Stimulated activated naive CD8-positive, alpha-beta T cell treated with anti-CD3 and anti-CD28 coated beads, Interleukin-15, Interleukin-2, amounts not matched to agents 100 ng/mL and 50 ng/mL, for 24 hours (primary cell): ENCODE measurements at regions not wholly inside any gene's neighbourhood (a gene's known extent, or its start where the extent isn't known, plus 50 kb on each side); places are given as distances from the start of the nearest gene placed in this dataset.
"Not testable (repeated sequence)": the region's sequence is repeated elsewhere in the genome, so short reads cannot be mapped to it uniquely, and the experiment has no call there.

ENCODE experiments used
- H3K27ac Mint-ChIP-seq: one replicate; pipeline ENCODE4 v1.8.0; 2021; ENCODE audit warnings: mild to moderate bottlenecking, mixed read lengths
- H3K27me3 Mint-ChIP-seq: one replicate; pipeline ENCODE4 v1.8.0; 2021; ENCODE audit warnings: mixed read lengths
- H3K36me3 Mint-ChIP-seq: one replicate; pipeline ENCODE4 v1.8.0; 2021; ENCODE audit warnings: low read depth, mixed read lengths
- H3K4me1 Mint-ChIP-seq: one replicate; pipeline ENCODE4 v1.8.0; 2021; ENCODE audit warnings: low read depth, mixed read lengths
- H3K4me3 Mint-ChIP-seq: one replicate; pipeline ENCODE4 v1.8.0; 2021; ENCODE audit warnings: mild to moderate bottlenecking, mixed read lengths
- H3K9me3 Mint-ChIP-seq: one replicate; pipeline ENCODE4 v1.8.0; 2021; ENCODE audit warnings: mixed read lengths

GRCh38 chr19:13712767-13713201 lies 51.5 kb upstream of the MRI1 start:
- H3K4me1 Mint-ChIP-seq: no peaks in the 10 kb centered on the region
- peaks cover 4% of the 10 kb centered on the region for H3K36me3 Mint-ChIP-seq
- H3K4me3 Mint-ChIP-seq: no peak overlapping the region
- no peak overlapping the region for H3K27ac Mint-ChIP-seq
- H3K9me3 Mint-ChIP-seq: peaks cover 5% of the 10 kb centered on the region
- H3K27me3 Mint-ChIP-seq: peaks cover 28% of the 10 kb centered on the region

DNA sequence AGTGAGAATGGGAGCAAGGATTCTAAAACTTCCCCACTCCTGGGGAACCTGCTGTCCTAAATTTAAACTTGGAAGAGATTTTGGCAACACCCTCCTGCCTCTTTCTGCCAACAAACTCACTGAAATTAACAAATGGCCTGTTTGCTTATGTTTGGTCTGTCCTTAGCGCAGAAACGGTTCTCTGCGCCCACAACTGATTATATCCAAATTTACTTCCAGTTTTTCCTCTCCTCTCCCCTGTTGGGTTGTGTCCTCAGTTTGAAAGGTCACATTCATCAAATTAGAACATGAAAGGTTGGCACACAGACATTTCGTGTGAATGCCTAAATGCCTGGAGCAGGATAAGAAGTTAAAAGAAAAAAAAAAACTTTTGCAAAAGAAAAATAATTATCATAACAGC lies 56.4 kb upstream of the MRI1 start:
- Mint-ChIP-seq H3K4me1 (no peaks in the 10 kb centered on the region), H3K9me3 (no peaks in the 10 kb centered on the region), H3K27me3 (peaks cover 24% of the 10 kb centered on the region), H3K36me3 (no peaks in the 10 kb centered on the region), H3K4me3 (no peak overlapping the region), H3K27ac (no peak overlapping the region)

DNA sequence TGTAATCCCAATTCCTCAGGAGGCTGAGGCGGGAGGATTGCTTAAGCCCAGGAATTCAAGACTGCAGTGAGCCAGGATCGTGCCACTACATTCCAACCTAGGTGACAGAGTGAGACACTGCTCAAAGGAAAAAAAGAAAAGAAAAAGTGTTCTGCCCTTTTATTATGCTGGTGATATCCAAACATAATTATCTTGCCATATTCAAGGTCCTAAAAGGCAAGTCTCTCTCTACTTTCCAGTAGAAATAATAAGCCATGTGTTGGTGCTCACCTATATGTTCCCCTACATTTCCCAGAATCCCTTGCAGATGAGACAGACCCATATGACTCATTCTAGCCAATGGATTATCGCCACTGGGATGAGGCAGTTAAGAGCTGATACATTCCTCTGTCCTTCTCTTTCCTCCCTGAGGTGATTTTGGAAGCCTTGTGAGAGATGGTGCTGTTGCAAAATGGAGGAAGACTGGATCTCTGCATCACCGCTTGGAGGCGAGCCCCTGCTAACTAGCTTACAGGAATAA lies 58.3 kb upstream of the MRI1 start:
- no peaks in the 10 kb centered on the region for H3K4me1 Mint-ChIP-seq
- H3K4me3 Mint-ChIP-seq: no peak overlapping the region
- H3K36me3 Mint-ChIP-seq: no peaks in the 10 kb centered on the region
- H3K9me3 Mint-ChIP-seq: no peaks in the 10 kb centered on the region
- H3K27ac Mint-ChIP-seq: no peak overlapping the region
- peaks cover 26% of the 10 kb centered on the region for H3K27me3 Mint-ChIP-seq

DNA sequence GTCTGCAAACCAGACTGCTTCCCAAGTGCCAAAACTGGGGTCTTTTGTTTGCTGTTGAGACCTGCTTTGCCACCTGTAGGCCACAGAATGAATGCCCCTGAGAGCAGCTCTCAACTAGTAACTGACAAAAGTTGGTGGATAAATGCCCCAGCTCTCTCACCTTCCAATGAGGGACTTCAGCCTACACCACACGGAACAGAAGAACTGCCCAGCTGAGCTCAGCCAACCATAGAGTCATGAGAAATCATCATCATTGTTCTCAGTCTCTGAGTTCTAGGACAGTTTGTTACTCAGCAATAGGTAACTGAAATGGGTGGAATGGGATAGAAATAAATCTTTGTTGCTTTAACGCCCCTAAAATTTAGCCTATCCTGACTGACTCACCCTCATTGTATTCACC lies 59.1 kb upstream of the MRI1 start:
- no peaks in the 10 kb centered on the region for H3K4me1 Mint-ChIP-seq
- H3K4me3 Mint-ChIP-seq: no peak overlapping the region
- no peaks in the 10 kb centered on the region for H3K9me3 Mint-ChIP-seq
- no peak overlapping the region for H3K27ac Mint-ChIP-seq
- H3K27me3 Mint-ChIP-seq: peaks cover 29% of the 10 kb centered on the region
- no peaks in the 10 kb centered on the region for H3K36me3 Mint-ChIP-seq

DNA sequence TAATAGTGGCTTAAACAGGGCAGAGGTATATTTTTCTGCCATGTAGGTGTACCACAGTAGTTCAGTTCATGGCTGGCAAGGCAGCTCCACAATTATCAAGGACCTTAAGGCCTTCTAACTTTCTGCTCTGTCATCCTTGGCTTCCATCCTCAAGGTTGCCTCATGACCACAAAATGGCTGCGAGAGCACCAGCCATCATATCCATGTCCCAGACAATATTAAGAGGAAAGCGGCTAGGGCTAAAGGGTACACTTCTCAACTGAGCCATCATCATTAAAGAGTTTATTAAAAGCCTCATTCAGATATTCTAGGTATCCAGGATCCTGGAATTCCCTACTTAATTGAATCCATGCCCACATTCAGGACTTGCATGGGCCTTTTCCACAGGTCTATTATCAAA lies 62.7 kb upstream of the MRI1 start:
- H3K27me3 Mint-ChIP-seq: peaks cover 32% of the 10 kb centered on the region
- H3K4me3 Mint-ChIP-seq: no peak overlapping the region
- H3K36me3 Mint-ChIP-seq: no peaks in the 10 kb centered on the region
- H3K9me3 Mint-ChIP-seq: no peaks in the 10 kb centered on the region
- no peaks in the 10 kb centered on the region for H3K4me1 Mint-ChIP-seq
- no peak overlapping the region for H3K27ac Mint-ChIP-seq

GRCh38 chr19:13700621-13701020 lies 63.7 kb upstream of the MRI1 start:
- Mint-ChIP-seq H3K4me1 (no peaks in the 10 kb centered on the region), H3K27ac (no peak overlapping the region), H3K36me3 (no peaks in the 10 kb centered on the region), H3K4me3 (no peak overlapping the region), H3K27me3 (peaks cover 33% of the 10 kb centered on the region), H3K9me3 (no peaks in the 10 kb centered on the region)

GRCh38 chr19:13699786-13700185 lies 64.5 kb upstream of the MRI1 start:
- Mint-ChIP-seq H3K9me3 (no peaks in the 10 kb centered on the region), H3K27ac (no peak overlapping the region), H3K4me1 (no peaks in the 10 kb centered on the region), H3K27me3 (peaks cover 29% of the 10 kb centered on the region), H3K4me3 (no peak overlapping the region), H3K36me3 (no peaks in the 10 kb centered on the region)

GRCh38 chr19:13696839-13697238 lies 67.5 kb upstream of the MRI1 start:
- no peaks in the 10 kb centered on the region for H3K9me3 Mint-ChIP-seq
- H3K4me3 Mint-ChIP-seq: no peak overlapping the region
- no peaks in the 10 kb centered on the region for H3K36me3 Mint-ChIP-seq
- H3K27ac Mint-ChIP-seq: no peak overlapping the region
- H3K27me3 Mint-ChIP-seq: peaks cover 29% of the 10 kb centered on the region
- no peaks in the 10 kb centered on the region for H3K4me1 Mint-ChIP-seq

DNA sequence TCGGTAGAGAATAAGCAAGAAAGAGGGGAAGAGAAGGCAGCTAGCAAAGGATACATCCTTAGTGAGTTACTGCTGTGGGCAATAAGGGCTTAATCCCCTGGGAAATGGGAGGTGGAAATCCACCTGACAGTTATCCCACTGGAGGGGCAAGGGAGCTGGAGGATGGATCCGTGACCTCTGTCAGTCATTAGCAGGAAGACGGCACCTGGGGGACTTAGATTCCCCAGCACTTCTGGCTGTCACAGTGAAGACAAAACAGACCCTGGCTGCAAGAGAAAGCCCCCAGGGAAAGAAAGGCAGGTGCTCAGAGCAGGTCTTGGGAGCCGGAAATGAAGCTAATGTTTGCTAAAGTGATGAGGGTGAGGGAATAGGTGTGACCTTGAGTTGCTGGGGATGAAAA lies 70.4 kb upstream of the MRI1 start:
- Mint-ChIP-seq H3K4me3 (no peak overlapping the region), H3K4me1 (no peaks in the 10 kb centered on the region), H3K27me3 (peaks cover 12% of the 10 kb centered on the region), H3K27ac (no peak overlapping the region), H3K9me3 (no peaks in the 10 kb centered on the region), H3K36me3 (no peaks in the 10 kb centered on the region)

GRCh38 chr19:13691569-13692435 lies 72.5 kb upstream of the MRI1 start:
- Mint-ChIP-seq H3K4me1 (no peaks in the 10 kb centered on the region), H3K27ac (no peak overlapping the region), H3K9me3 (no peaks in the 10 kb centered on the region), H3K36me3 (no peaks in the 10 kb centered on the region), H3K4me3 (no peak overlapping the region), H3K27me3 (peaks cover 6% of the 10 kb centered on the region)

GRCh38 chr19:13689085-13689484 lies 75.2 kb upstream of the MRI1 start:
- Mint-ChIP-seq H3K36me3 (no peaks in the 10 kb centered on the region), H3K27ac (no peak overlapping the region), H3K27me3 (peaks cover 2% of the 10 kb centered on the region), H3K4me1 (peaks cover 3% of the 10 kb centered on the region), H3K9me3 (no peaks in the 10 kb centered on the region), H3K4me3 (no peak overlapping the region)

- Mint-ChIP-seq H3K27me3 (peaks cover 4% of the 10 kb centered on the region), H3K36me3 (no peaks in the 10 kb centered on the region), H3K27ac (no peak overlapping the region), H3K9me3 (peaks cover 7% of the 10 kb centered on the region), H3K4me1 (peaks cover 3% of the 10 kb centered on the region), H3K4me3 (no peak overlapping the region)
These were observed 80.3 kb upstream of the MRI1 start for GRCh38 chr19:13684021-13684420.

DNA sequence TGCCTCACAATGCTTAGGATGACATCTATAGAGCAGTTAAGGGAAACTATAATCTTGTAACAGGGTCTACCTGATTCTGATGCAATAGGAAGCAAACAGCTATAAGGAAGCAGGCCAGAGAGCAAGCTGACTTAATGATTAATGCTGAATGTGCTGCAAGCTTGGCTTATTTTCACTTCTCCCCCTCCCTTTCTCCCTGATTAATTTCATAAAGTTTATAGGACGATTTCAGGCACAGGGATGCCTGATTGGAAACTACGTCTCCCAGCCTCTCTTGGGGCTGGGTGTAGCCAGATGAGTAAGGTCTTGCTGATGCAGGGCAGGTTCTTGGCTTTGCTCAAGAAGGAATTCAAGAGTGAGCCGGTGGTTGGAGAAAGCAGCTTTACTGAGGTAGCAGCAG lies 82.8 kb upstream of the MRI1 start:
- Mint-ChIP-seq H3K9me3 (peaks cover 15% of the 10 kb centered on the region), H3K4me1 (peaks cover 3% of the 10 kb centered on the region), H3K27me3 (peaks cover 9% of the 10 kb centered on the region), H3K27ac (no peak overlapping the region), H3K4me3 (no peak overlapping the region), H3K36me3 (no peaks in the 10 kb centered on the region)

- H3K36me3 Mint-ChIP-seq, H3K27ac Mint-ChIP-seq, H3K27me3 Mint-ChIP-seq, H3K4me1 Mint-ChIP-seq, H3K4me3 Mint-ChIP-seq: not testable (repeated sequence)
- H3K9me3 Mint-ChIP-seq: peaks cover 15% of the 10 kb centered on the region
These were observed 83.5 kb upstream of the MRI1 start for GRCh38 chr19:13680708-13681360.

DNA sequence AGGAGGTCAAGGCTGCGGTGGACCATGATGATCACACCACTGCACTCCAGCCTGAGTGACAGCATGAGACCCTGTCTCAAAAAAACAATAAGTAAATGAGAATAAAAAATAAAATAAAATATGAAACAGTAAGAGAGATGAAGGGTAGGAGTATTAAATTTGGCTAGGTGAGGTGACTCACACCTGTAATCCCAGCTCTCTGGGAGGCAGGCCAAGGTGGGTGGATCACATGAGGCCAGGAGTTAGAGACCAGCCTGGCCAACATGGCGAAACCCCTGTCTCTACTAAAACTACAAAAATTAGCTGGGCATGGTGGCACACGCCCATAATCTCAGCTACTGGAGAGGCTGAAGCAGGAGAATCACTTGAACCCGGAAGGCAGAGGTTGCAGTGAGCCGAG lies 87.4 kb upstream of the MRI1 start:
- not testable (repeated sequence) for H3K4me1 Mint-ChIP-seq, H3K27ac Mint-ChIP-seq, H3K27me3 Mint-ChIP-seq, H3K36me3 Mint-ChIP-seq, H3K4me3 Mint-ChIP-seq
- peaks cover 22% of the 10 kb centered on the region for H3K9me3 Mint-ChIP-seq
